GM21447 (cell line): ENCODE measurements at regions not wholly inside any gene's neighbourhood (a gene's known extent, or its start where the extent isn't known, plus 50 kb on each side); places are given as distances from the start of the nearest gene placed in this dataset.
"Not testable (repeated sequence)": the region's sequence is repeated elsewhere in the genome, so short reads cannot be mapped to it uniquely, and the experiment has no call there.

Experiments used
- ATAC-seq: cut with Tn5 transposase; IDR thresholded peaks from one replicate; pipeline ENCODE4 v1.9.1; 2021; ENCODE audit not compliant: unreplicated experiment

- no peak for ATAC-seq
These were observed 459.7 kb upstream of the TRAM1L1 start for GRCh38 chr4:117545039-117545438.

- ATAC-seq = no peak
These were observed 464.1 kb upstream of the TRAM1L1 start for GRCh38 chr4:117549524-117549923.

GRCh38 chr4:117550085-117550484, 464.7 kb upstream of the TRAM1L1 start:
- ATAC-seq = no peak

DNA sequence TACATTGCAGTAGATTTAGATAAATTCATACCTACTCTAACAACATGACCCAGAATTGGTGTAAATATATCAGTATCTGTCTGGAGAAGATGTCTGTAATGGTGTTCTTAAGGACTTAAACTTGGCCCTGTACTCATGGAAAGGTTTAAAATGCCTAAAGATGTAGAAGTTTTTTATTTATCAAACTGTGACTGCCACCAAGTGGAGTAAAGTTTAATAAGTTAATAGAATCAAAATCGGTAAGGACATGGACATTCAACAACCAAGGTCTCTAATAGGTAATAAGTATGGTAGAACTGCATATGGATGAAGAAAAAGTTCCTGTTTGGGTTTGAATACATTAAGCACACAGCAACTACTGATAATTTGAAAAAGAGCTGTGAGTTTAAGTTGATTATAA, 474.0 kb upstream of the NDST3 start:
- ATAC-seq = no peak

DNA sequence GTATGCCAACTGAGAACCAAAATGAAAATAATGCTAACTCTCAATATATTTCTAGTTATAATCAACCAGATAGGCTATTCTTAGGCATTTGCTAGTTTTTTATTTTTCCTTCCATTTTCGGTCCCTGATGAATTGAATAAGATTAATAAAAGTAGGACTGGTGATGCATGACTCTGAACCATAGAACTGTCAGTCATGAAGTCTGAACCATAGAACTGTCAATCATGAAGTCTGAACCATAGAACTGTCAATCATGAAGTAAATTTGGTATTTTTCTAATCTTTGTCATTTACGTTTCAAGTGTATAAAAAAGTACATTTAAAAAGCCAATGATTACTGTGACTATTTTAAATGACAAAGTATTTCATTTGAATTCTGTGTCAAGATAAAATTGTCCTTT, 460.2 kb upstream of the NDST3 start:
- ATAC-seq = no peak

- ATAC-seq = no peak
These were observed 458.4 kb upstream of the NDST3 start for GRCh38 chr4:117575850-117576249.

GRCh38 chr4:117577686-117578311, 456.5 kb upstream of the NDST3 start:
- ATAC-seq = no peak

DNA sequence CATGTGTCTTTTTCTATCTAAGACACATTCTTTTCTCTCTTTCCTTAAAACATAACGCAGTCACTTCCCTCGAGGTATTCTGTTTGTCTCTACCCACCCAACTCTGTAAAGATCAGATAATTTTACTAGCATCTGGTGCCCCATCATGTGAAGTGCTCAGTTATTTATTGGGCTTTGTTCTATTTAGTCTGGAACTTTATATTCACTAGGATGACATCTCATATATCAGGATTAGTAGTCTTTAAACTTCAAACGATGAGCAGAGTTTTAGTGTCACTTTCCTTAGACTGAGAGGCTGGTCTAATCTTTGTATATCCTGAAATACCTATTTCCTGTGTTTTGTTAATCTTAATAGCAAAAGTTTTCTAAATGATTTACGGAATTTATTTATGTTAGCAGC, 445.5 kb upstream of the NDST3 start:
- no peak for ATAC-seq

DNA sequence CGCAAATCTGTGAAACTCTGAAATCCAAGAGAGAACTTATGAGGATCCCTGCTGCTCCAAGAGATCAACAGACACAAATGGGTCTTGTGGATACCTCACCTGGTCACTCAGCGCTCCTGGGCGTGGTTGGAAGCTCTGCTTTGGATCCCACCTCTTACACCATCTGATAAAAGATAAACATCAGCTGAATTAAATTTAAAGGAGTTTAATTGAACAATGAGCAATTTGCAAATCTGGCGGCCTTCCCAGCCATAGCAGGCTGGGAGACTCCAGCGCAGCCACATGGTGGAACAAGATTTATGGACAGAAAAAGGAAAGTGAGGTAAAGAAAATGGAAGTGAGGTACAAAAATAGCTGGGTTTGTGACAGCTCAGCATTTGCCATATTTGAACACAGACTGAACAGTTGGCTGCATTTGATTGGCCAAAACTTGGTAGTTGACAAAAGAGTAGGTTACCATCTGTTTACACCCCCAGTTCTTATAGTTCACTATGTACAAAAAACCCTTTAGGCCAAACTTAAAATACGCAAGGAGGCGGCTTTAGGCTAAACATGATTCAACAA, 437.3 kb upstream of the NDST3 start:
- ATAC-seq = no peak

- ATAC-seq = not testable (repeated sequence)
These were observed 434.9 kb upstream of the NDST3 start for GRCh38 chr4:117599393-117599792.

GRCh38 chr4:117600936-117601335, 433.4 kb upstream of the NDST3 start:
- ATAC-seq = not testable (repeated sequence)

DNA sequence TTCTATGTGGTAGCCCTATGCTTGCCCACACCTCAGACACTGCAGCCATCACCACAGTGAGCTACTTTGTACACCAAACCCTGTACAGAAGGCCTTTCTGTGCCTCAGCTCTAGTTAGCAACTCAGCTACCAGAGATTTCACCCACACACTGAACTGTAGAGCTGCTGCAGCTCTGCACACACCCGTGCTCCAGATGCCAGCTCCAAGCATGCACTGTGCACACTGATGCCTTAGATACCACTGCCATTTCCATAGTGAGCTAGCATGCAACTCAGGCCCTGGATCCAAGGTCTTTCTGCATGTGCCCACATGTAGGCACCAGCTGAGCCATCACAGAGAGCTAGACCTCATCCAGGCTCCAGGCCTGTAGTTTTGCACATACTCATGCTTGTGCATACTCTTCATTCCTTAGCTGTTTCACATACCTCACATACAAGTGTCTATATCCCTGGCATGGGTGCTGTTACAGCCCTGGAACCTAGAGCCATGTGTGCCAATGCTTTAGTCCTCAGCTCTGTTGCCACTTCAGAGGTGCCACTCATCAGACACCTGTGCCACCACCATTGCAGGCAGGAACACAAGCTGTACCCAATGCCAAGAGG, 423.5 kb upstream of the NDST3 start:
- no peak for ATAC-seq

- no peak for ATAC-seq
These were observed 412.6 kb upstream of the NDST3 start for GRCh38 chr4:117621673-117622072.

DNA sequence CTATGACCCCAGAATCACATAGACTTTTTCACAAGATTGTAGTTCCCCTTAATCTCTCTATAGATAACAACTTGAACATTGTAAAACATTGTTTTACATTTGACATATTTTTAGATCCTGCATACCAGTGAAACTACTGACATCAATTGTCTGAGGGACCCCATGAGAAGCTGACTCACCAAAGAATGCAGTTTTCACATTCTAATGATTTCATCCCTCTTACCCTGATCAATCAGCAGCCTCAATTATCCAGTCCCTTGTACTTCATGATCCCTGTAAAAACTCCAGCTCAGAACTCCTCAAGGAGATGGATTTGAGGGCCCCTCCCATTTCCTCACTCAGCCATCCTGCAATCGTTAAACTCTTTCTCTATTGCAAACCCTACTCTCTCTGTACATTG, 411.0 kb upstream of the NDST3 start:
- no peak for ATAC-seq

GRCh38 chr4:117626664-117627063, 407.6 kb upstream of the NDST3 start:
- ATAC-seq = no peak

- ATAC-seq = no peak
These were observed 399.6 kb upstream of the NDST3 start for GRCh38 chr4:117634716-117635115.

GRCh38 chr4:117637347-117637746, 396.9 kb upstream of the NDST3 start:
- no peak for ATAC-seq

- ATAC-seq = no peak
These were observed 393.4 kb upstream of the NDST3 start for GRCh38 chr4:117640836-117641235.

- no peak for ATAC-seq
These were observed 392.8 kb upstream of the NDST3 start for GRCh38 chr4:117641519-117641918.

GRCh38 chr4:117654079-117654478, 380.2 kb upstream of the NDST3 start:
- ATAC-seq = no peak

GRCh38 chr4:117660668-117661067, 373.6 kb upstream of the NDST3 start:
- no peak for ATAC-seq
